ENCODE measurements at regions not wholly inside any gene's neighbourhood (a gene's known extent, or its start where the extent isn't known, plus 50 kb on each side); places are given as distances from the start of the nearest gene placed in this dataset.

DNA sequence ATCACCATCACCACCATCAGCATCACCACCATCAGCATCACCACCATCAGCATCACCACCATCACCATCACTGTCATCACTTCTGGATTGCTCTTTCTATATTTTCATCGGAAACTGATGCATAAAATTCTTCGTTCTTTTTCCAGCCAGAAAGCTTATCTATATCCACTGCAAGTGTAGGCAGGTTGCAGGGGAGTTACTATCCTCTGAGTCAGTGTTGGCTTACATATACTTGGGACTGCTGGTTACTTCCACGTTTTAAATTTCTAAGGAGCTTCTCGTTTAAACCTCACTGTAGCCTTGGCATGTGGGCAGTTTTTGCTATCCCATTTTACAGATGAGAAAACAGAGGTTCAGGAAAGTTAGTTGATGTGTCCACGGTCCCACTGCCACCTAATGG, 66.1 kb downstream of the FOXL3 start (continued):
- TF ChIP-seq CEBPB (IDR thresholded peaks at IDR 0.05; ENCODE audit: borderline replicate concordance in 1 of 2, low read depth in 2 of 2, low read length in 2 of 2) (no peak), SUZ12 (IDR thresholded peaks at IDR 0.05; ENCODE audit: unreplicated experiment) (no peak), CBX3 (IDR thresholded peaks at IDR 0.05; ENCODE audit: borderline replicate concordance, low read depth) (no peak), YBX1 (IDR thresholded peaks at IDR 0.05) (no peak), ZNF384 (IDR thresholded peaks at IDR 0.05; ENCODE audit: borderline replicate concordance, low read depth, low read length) (no peak), TARDBP (IDR thresholded peaks at IDR 0.05; ENCODE audit: borderline replicate concordance) (no peak)
- TF ChIP-seq, protein P1, sequence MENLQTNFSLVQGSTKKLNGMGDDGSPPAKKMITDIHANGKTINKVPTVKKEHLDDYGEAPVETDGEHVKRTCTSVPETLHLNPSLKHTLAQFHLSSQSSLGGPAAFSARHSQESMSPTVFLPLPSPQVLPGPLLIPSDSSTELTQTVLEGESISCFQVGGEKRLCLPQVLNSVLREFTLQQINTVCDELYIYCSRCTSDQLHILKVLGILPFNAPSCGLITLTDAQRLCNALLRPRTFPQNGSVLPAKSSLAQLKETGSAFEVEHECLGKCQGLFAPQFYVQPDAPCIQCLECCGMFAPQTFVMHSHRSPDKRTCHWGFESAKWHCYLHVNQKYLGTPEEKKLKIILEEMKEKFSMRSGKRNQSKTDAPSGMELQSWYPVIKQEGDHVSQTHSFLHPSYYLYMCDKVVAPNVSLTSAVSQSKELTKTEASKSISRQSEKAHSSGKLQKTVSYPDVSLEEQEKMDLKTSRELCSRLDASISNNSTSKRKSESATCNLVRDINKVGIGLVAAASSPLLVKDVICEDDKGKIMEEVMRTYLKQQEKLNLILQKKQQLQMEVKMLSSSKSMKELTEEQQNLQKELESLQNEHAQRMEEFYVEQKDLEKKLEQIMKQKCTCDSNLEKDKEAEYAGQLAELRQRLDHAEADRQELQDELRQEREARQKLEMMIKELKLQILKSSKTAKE (IDR thresholded peaks at IDR 0.05; ENCODE audit: low read depth, poor library complexity, severe bottlenecking): no peak

DNA sequence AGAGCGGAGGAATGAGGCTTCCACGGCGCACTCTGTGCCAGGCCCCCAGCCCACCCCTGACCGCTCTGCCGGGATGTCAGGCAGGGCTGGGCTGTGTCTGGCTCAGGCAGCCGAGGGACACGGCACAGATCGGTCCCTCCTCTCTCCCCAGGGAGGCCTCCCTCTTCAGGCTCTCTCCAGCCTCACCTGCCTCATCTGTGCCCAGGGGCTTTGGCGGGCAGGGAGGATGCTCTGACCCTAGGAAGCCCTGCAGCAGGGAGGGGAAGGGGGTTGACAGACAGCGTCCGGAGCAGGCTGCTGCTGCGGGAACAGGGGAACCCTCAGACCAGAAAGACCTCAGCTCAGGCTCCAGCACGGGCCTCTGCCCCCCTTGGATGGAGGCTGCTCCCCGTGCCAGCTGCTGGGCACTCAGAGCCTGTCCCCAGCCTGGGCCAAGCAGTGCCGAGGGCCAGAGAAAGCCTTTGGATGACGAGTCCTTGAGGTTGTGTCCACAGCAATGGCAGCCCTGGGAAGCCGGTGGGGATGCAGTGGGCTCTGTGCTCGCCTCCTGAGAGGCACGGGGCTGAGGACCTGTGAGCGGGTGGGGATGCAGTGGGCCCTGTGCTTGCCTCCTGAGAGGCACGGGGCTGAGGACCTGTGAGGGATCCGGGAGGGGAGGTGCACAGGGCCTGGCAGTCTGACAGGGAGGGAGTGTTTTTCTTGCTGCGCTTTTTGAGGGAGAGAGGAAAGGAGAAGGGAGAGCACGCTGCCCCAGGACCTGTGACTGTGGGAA, 66.9 kb downstream of the FOXL3 start:
- BruUV-seq (replicated peaks): no TSS peak
- ATAC-seq (no peak), FAIRE-seq (no peak), DNase-seq (ENCODE audit: low read depth, low spot score) (no peak)
- Histone ChIP-seq H3K27me3 (replicated peaks in 1 of 2; ENCODE audit: control insufficient read depth in 2 of 2, insufficient read depth in 2 of 2, low read length in 1 of 2) (no peaks in the 10 kb centered on the region), H3K79me2 (ENCODE audit: control insufficient read depth, insufficient read depth, low read length) (no peaks in the 10 kb centered on the region), H3K9ac (ENCODE audit: control insufficient read depth, insufficient read depth, low read length) (no peak overlapping the region), H3K4me3 (no peak overlapping the region), H3K9me3 (replicated peaks; ENCODE audit: control insufficient read depth, insufficient read depth, low read length) (no peaks in the 10 kb centered on the region; the same call in 2 of the 3 replicates), H4K20me1 (ENCODE audit: control insufficient read depth, insufficient read depth) (no peaks in the 10 kb centered on the region), H3K36me3 (ENCODE audit: control insufficient read depth in 2 of 2, insufficient read depth in 2 of 2, low read length in 1 of 2) (no peaks in the 10 kb centered on the region), H3K4me1 (ENCODE audit: control insufficient read depth, insufficient read depth, low read length) (no peaks in the 10 kb centered on the region), H3K27ac (ENCODE audit: control insufficient read depth, insufficient read depth) (no peak overlapping the region), H3K4me2 (ENCODE audit: control insufficient read depth, insufficient read depth) (no peak overlapping the region), H2AFZ (ENCODE audit: control insufficient read depth, low read depth, low read length) (no peak overlapping the region)
- POLR2A ChIA-PET: no interaction called here
- SMC1A ChIA-PET (ENCODE audit: uncharacterized antibody, unreplicated experiment): no interaction called here
- intact Hi-C loops (cut with micrococcal nuclease; ENCODE audit: unreplicated experiment): no loop called here
- RAD21 ChIA-PET (ENCODE audit: unreplicated experiment): no interaction called here
- in situ Hi-C loops (cut with MboI): no loop called here
- WGBS (ENCODE audit: insufficient coverage, insufficient replicate concordance, low lambda C conversion rate, missing lambda C conversion rate): 39% methylated on average over 22 of the region's 24 CpGs
- CTCF ChIA-PET: no interaction called here
- no peak for TF ChIP-seq ZNF384 (IDR thresholded peaks at IDR 0.05; ENCODE audit: borderline replicate concordance, low read depth, low read length)
- TF ChIP-seq, protein P2, sequence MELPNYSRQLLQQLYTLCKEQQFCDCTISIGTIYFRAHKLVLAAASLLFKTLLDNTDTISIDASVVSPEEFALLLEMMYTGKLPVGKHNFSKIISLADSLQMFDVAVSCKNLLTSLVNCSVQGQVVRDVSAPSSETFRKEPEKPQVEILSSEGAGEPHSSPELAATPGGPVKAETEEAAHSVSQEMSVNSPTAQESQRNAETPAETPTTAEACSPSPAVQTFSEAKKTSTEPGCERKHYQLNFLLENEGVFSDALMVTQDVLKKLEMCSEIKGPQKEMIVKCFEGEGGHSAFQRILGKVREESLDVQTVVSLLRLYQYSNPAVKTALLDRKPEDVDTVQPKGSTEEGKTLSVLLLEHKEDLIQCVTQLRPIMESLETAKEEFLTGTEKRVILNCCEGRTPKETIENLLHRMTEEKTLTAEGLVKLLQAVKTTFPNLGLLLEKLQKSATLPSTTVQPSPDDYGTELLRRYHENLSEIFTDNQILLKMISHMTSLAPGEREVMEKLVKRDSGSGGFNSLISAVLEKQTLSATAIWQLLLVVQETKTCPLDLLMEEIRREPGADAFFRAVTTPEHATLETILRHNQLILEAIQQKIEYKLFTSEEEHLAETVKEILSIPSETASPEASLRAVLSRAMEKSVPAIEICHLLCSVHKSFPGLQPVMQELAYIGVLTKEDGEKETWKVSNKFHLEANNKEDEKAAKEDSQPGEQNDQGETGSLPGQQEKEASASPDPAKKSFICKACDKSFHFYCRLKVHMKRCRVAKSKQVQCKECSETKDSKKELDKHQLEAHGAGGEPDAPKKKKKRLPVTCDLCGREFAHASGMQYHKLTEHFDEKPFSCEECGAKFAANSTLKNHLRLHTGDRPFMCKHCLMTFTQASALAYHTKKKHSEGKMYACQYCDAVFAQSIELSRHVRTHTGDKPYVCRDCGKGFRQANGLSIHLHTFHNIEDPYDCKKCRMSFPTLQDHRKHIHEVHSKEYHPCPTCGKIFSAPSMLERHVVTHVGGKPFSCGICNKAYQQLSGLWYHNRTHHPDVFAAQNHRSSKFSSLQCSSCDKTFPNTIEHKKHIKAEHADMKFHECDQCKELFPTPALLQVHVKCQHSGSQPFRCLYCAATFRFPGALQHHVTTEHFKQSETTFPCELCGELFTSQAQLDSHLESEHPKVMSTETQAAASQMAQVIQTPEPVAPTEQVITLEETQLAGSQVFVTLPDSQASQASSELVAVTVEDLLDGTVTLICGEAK (IDR thresholded peaks at IDR 0.05; ENCODE audit: borderline replicate concordance): no peak
- TF ChIP-seq CHD4 (IDR thresholded peaks at IDR 0.05): no peak
- TF ChIP-seq ZNF207 (IDR thresholded peaks at IDR 0.05; ENCODE audit: borderline replicate concordance): no peak
- TF ChIP-seq, protein P3, sequence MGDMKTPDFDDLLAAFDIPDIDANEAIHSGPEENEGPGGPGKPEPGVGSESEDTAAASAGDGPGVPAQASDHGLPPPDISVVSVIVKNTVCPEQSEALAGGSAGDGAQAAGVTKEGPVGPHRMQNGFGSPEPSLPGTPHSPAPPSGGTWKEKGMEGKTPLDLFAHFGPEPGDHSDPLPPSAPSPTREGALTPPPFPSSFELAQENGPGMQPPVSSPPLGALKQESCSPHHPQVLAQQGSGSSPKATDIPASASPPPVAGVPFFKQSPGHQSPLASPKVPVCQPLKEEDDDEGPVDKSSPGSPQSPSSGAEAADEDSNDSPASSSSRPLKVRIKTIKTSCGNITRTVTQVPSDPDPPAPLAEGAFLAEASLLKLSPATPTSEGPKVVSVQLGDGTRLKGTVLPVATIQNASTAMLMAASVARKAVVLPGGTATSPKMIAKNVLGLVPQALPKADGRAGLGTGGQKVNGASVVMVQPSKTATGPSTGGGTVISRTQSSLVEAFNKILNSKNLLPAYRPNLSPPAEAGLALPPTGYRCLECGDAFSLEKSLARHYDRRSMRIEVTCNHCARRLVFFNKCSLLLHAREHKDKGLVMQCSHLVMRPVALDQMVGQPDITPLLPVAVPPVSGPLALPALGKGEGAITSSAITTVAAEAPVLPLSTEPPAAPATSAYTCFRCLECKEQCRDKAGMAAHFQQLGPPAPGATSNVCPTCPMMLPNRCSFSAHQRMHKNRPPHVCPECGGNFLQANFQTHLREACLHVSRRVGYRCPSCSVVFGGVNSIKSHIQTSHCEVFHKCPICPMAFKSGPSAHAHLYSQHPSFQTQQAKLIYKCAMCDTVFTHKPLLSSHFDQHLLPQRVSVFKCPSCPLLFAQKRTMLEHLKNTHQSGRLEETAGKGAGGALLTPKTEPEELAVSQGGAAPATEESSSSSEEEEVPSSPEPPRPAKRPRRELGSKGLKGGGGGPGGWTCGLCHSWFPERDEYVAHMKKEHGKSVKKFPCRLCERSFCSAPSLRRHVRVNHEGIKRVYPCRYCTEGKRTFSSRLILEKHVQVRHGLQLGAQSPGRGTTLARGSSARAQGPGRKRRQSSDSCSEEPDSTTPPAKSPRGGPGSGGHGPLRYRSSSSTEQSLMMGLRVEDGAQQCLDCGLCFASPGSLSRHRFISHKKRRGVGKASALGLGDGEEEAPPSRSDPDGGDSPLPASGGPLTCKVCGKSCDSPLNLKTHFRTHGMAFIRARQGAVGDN (IDR thresholded peaks at IDR 0.05): no peak
- no peak for TF ChIP-seq POLR2AphosphoS2 (IDR thresholded peaks at IDR 0.05; ENCODE audit: low read depth, low read length)

All from GM12878 (cell line).